ENCODE measurements at regions not wholly inside any gene's neighbourhood (a gene's known extent, or its start where the extent isn't known, plus 50 kb on each side); places are given as distances from the start of the nearest gene placed in this dataset.

GRCh38 chr11:109865548-109866186 is 227.5 kb upstream of the ZC3H12C start:
- Histone ChIP-seq H3K4me3 (ENCODE audit: low read depth, low read length) (no peak overlapping the region), H3K36me3 (ENCODE audit: control insufficient read depth, insufficient read depth, low read length) (no peaks in the 10 kb centered on the region), H3K27me3 (ENCODE audit: control insufficient read depth, insufficient read depth, low read length) (no peaks in the 10 kb centered on the region)
- peak; percentile 11 for TF ChIP-seq CTCF (IDR thresholded peaks at IDR 0.05; ENCODE audit: insufficient read depth, low read length, severe bottlenecking)
- FAIRE-seq (no peak), DNase-seq (ENCODE audit: low read depth) (peak; percentile 13)

DNA sequence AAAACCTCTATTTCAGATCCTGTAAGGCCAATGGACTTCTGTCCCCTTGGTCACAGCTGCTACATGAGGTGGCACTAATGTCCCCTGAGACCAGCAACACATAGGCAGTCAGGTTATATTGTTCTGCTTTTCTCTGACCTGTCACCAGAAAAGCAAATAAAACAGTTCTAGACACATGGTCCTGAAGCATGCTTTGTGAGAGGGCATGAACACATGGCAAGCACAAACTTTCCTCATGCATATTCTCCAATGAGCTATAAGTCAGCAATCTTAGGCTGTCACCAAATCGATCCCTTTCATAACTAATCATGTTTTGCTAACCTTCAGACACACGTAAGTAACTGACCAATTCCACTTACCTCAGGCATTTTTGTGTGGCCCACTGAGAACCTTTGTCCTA is 225.4 kb upstream of the ZC3H12C start:
- DNase-seq (ENCODE audit: low read depth): no peak
- Histone ChIP-seq H3K36me3 (ENCODE audit: control insufficient read depth, insufficient read depth, low read length) (no peaks in the 10 kb centered on the region), H3K4me3 (ENCODE audit: low read depth, low read length) (no peak overlapping the region), H3K27me3 (ENCODE audit: control insufficient read depth, insufficient read depth, low read length) (no peaks in the 10 kb centered on the region)
- TF ChIP-seq CTCF (IDR thresholded peaks at IDR 0.05; ENCODE audit: insufficient read depth, low read length, severe bottlenecking): no peak
- peak; percentile 36 for FAIRE-seq

DNA sequence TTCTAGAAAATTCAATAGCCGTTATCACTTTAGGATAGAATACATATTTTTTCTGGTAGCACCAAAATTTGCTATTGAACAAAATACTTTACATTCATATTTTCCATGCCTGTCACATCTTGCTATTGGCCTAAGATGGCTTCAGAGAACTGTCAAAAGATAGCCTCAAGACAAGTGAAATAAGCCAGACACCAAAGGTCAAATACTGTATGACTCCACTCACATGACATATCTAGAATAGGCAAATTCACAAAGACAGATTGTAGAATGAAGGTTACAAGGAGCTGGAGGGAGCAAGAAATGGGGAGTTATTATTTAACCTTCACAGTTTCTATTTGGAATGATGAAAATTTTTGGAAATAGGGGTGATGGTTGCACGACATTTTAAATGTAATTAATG is 223.7 kb upstream of the ZC3H12C start:
- no peak for TF ChIP-seq CTCF (IDR thresholded peaks at IDR 0.05; ENCODE audit: insufficient read depth, low read length, severe bottlenecking)
- no peak for FAIRE-seq
- Histone ChIP-seq H3K4me3 (ENCODE audit: low read depth, low read length) (no peak overlapping the region), H3K27me3 (ENCODE audit: control insufficient read depth, insufficient read depth, low read length) (no peaks in the 10 kb centered on the region), H3K36me3 (ENCODE audit: control insufficient read depth, insufficient read depth, low read length) (no peaks in the 10 kb centered on the region)
- no peak for DNase-seq (ENCODE audit: low read depth)

DNA sequence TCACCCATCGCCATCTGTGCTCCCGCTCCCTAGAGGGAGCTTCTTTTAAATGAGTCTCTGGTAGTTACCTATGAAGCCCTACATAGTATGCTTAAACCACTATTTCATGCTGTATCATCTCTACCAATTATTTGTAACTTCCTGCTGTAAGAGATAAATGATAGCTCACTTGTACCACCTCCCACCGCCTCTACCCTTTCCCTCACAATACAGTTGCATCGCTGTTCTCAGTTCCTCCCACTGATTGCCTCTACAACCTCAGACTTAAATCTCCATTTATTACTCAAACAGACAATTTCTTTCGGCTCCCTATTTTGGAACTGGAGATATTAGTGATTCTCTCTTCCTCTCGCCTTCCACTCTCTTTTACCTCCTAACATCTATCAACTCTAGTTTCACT is 222.9 kb upstream of the ZC3H12C start:
- FAIRE-seq: no peak
- H3K36me3 ChIP-seq (ENCODE audit: control insufficient read depth, insufficient read depth, low read length): no peaks in the 10 kb centered on the region

DNA sequence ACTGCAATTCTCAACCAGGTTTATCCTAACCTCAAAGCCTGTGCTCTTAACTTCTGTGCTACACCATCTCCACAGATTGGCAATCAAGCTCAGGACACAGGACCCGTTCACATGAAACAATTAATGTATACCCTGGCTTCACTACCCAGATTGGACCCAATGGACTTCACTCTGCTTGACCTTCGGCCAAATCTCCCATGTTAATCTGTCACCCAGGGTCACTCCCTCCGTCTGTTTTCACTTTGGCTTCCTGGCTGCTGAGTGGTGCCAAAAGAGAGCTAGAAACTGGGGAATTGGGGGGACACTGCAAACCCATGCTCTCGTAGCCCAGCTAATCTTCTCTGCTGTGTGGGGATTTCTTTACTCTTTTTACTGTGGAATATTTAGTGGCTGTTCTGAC is 216.1 kb upstream of the ZC3H12C start:
- no peaks in the 10 kb centered on the region for H3K27me3 ChIP-seq (ENCODE audit: control insufficient read depth, insufficient read depth, low read length)
- FAIRE-seq (no peak), DNase-seq (ENCODE audit: low read depth) (no peak)
- H3K36me3 ChIP-seq (ENCODE audit: control insufficient read depth, insufficient read depth, low read length): no peaks in the 10 kb centered on the region
- no peak overlapping the region for H3K4me3 ChIP-seq (ENCODE audit: low read depth, low read length)
- no peak for TF ChIP-seq CTCF (IDR thresholded peaks at IDR 0.05; ENCODE audit: insufficient read depth, low read length, severe bottlenecking)

More for the DNA sequence above, 222.9 kb upstream of the ZC3H12C start:
- DNase-seq (ENCODE audit: low read depth): no peak
- Histone ChIP-seq H3K27me3 (ENCODE audit: control insufficient read depth, insufficient read depth, low read length) (no peaks in the 10 kb centered on the region), H3K4me3 (ENCODE audit: low read depth, low read length) (no peak overlapping the region)
- TF ChIP-seq CTCF (IDR thresholded peaks at IDR 0.05; ENCODE audit: insufficient read depth, low read length, severe bottlenecking): no peak

DNA sequence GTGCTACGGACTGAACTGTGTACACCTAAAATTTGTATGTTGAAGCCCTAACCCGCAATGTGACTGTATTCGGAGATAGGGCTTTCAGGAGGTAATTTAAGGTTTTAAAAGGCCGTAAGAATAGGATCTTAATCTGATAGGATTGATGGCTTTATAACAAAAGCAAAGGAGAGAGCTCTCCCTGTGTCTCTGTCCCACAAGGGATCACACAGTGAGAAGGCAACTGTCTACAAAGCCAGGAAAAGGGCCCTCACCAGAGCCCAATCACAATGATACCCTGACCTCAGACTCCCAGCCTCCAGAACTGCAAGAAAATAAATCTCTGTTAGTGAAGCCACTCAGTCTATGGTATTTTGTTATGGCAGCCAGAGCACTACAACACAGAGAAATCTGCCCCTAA is 208.7 kb upstream of the ZC3H12C start:
- no peak overlapping the region for H3K4me3 ChIP-seq (ENCODE audit: low read depth, low read length)
- TF ChIP-seq CTCF (IDR thresholded peaks at IDR 0.05; ENCODE audit: insufficient read depth, low read length, severe bottlenecking): no peak
- no peaks in the 10 kb centered on the region for H3K27me3 ChIP-seq (ENCODE audit: control insufficient read depth, insufficient read depth, low read length)
- no peak for FAIRE-seq
- no peak for DNase-seq (ENCODE audit: low read depth)
- H3K36me3 ChIP-seq (ENCODE audit: control insufficient read depth, insufficient read depth, low read length): no peaks in the 10 kb centered on the region
